ENCODE measurements at regions not wholly inside any gene's neighbourhood (a gene's known extent, or its start where the extent isn't known, plus 50 kb on each side); places are given as distances from the start of the nearest gene placed in this dataset.
"Not testable (repeated sequence)": the region's sequence is repeated elsewhere in the genome, so short reads cannot be mapped to it uniquely, and the experiment has no call there.

DNA sequence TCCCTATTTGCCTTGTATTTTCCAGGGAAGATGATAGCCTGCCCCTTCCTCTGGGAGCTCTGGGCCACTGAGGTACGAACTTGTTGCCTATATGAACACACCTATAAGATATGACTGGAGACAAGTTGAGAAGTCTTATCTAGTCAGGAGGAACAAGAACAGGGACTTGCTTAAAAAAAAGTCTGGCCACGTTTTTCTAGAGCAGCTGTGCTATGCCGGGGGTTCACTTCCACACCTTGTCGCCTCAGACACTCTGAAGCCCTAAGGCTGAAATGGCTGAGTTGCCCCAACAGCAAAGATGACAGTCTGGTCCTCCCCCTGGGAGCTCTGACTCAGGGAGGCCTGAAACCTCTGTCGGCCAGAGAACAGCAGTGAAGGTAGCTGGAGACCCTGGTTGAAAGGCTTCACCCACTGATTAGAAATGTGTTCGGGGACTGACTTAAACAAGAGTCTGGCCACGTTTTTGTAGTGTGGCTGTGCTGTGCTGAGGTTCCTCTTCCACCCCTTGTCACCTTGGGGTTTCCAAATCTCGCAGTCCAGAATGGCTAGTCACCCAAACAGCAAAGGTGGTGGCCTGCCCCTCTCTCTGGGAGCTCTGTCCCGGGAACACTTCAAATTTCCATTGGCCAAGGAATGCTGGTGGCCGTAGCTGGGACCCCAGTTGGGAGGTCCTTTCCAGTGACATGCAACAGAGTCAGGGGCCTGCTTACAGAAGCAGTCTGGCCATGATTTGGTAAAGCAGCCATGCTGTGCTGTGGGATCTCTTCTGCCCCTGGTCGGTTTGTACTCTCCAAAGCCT is 225.5 kb downstream of the CWH43 start:
- DNase-seq, H3K27ac ChIP-seq, H3K9me3 ChIP-seq, H3K4me1 ChIP-seq, H3K27me3 ChIP-seq, H3K36me3 ChIP-seq, H3K4me3 ChIP-seq: not testable (repeated sequence)

- DNase-seq, H3K27me3 ChIP-seq: not testable (repeated sequence)
Observed at GRCh38 chr4:49213250-49213649, 227.2 kb downstream of the CWH43 start.

DNA sequence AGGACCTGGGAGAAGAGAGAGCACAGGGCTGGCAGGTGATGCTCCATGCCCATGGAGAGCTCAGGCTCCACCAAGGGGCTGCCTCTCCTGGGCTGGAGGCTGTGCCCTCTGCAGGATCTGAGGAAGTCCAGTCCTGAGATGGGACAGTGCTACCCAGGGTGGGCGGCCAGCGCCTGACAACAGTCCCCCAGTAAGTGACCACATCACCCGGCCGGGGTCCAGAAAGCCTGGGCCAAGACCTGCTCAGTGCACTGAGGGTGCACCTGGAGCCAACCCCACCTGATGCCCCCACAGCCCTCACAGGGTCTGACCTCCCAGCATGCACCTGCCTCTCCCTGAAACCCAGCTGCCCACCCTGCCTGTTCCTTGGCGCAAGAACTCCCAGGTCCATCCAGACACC is 227.7 kb downstream of the CWH43 start:
- H3K4me1 ChIP-seq, DNase-seq, H3K9me3 ChIP-seq, H3K4me3 ChIP-seq, H3K36me3 ChIP-seq, H3K27ac ChIP-seq, H3K27me3 ChIP-seq: not testable (repeated sequence)

More at GRCh38 chr4:49213250-49213649, 227.2 kb downstream of the CWH43 start:
- H3K9me3 ChIP-seq, H3K4me1 ChIP-seq, H3K4me3 ChIP-seq, H3K27ac ChIP-seq, H3K36me3 ChIP-seq: not testable (repeated sequence)

- H3K27me3 ChIP-seq, H3K4me1 ChIP-seq, H3K4me3 ChIP-seq, H3K27ac ChIP-seq, DNase-seq, H3K36me3 ChIP-seq, H3K9me3 ChIP-seq: not testable (repeated sequence)
Observed at GRCh38 chr4:49214453-49215081, 228.5 kb downstream of the CWH43 start.

- H3K27me3 ChIP-seq, H3K4me3 ChIP-seq, H3K36me3 ChIP-seq, H3K9me3 ChIP-seq, H3K4me1 ChIP-seq, H3K27ac ChIP-seq, DNase-seq: not testable (repeated sequence)
Observed at GRCh38 chr4:49215082-49215479, 229.0 kb downstream of the CWH43 start.

DNA sequence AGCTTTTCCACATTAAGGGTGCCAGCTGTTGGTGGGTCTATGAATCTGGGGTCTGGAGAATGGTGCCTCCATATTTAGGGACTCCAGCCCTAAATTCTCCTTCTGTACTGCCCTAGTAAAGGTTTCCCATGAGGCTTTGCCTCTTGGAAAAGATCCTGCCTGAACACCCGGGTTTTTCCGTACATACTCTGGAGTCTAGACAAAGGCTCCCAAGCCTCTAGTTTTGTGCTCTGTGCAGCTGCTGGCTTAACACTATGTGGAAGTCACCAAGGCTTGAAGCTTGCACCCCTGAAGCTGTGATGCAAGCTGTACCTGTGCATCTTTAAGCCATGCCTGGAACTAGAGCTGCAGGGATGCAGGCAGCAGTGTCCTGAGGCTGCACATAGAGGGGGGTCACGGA is 230.5 kb downstream of the CWH43 start:
- H3K4me1 ChIP-seq, H3K36me3 ChIP-seq, H3K4me3 ChIP-seq, H3K27me3 ChIP-seq, H3K27ac ChIP-seq, H3K9me3 ChIP-seq, DNase-seq: not testable (repeated sequence)

GRCh38 chr4:49217492-49217891 is 231.4 kb downstream of the CWH43 start:
- no peak overlapping the region for H3K27ac ChIP-seq
- H3K27me3 ChIP-seq, result no peaks in the 10 kb centered on the region
- no peaks in the 10 kb centered on the region for H3K36me3 ChIP-seq
- no peaks in the 10 kb centered on the region for H3K9me3 ChIP-seq
- no peak for DNase-seq
- TF ChIP-seq POLR2A (IDR thresholded peaks at IDR 0.05) (no peak), CTCF (IDR thresholded peaks at IDR 0.05) (no peak)
- no peaks in the 10 kb centered on the region for H3K4me1 ChIP-seq
- no peak overlapping the region for H3K4me3 ChIP-seq

- not testable (repeated sequence) for H3K9me3 ChIP-seq, H3K27me3 ChIP-seq, H3K4me1 ChIP-seq, H3K4me3 ChIP-seq, DNase-seq, H3K36me3 ChIP-seq, H3K27ac ChIP-seq
Observed at GRCh38 chr4:49218094-49218493, 232.0 kb downstream of the CWH43 start.

GRCh38 chr4:49218931-49219330 is 232.9 kb downstream of the CWH43 start:
- not testable (repeated sequence) for H3K4me1 ChIP-seq, H3K27ac ChIP-seq, H3K27me3 ChIP-seq, DNase-seq, H3K4me3 ChIP-seq, H3K9me3 ChIP-seq, H3K36me3 ChIP-seq

DNA sequence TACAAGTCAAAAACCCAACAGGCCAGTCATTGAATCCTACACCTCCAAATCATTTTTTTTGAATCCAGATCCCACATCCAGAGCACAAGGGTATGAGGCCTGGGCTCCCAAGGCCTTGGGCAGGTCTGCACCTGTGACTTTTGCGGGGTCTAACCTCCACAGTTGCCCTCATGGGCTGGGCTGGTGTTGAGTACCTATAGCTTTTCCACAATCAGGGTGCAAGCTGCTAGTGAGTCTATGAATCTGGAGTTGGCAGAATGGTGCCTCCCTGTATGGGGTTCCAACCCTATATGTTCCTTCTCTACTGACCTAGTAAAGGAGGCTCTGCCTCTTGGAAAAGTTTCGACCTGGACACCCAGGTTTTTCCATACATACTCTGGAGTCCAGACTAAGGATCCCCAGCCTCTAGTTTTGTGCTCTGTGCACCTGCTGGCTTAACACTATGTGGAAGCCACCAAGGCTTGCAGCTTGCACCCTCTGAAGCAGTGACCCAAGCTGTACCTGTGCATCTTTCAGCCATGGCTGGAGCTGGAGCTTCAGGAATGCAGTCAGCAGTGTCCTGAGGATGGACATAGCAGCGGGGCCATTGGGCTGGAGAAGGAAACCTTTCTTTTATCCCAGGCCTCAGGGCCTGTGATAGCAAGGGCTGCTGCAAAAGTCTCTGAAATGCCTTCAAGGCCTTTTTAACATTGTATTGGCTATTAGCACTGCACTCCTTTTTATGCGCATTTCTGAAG is 233.6 kb downstream of the CWH43 start:
- not testable (repeated sequence) for H3K4me1 ChIP-seq, H3K27ac ChIP-seq, H3K27me3 ChIP-seq, H3K4me3 ChIP-seq, DNase-seq, H3K36me3 ChIP-seq, H3K9me3 ChIP-seq
